GM18519 (cell line): ENCODE measurements at regions not wholly inside any gene's neighbourhood (a gene's known extent, or its start where the extent isn't known, plus 50 kb on each side); places are given as distances from the start of the nearest gene placed in this dataset.

ENCODE experiments used
- ATAC-seq: cut with Tn5 transposase; IDR thresholded peaks from one replicate; pipeline ENCODE4 v1.9.1; 2021; ENCODE audit warnings: mild to moderate bottlenecking, moderate library complexity; ENCODE audit not compliant: unreplicated experiment, low FRiP score

GRCh38 chr6:71474942-71475341, 186.3 kb downstream of the OGFRL1 start:
- no peak for ATAC-seq

- no peak for ATAC-seq
Measured at GRCh38 chr6:71476371-71476770, 187.8 kb downstream of the OGFRL1 start.

GRCh38 chr6:71476872-71477271, 188.3 kb downstream of the OGFRL1 start:
- ATAC-seq = no peak

GRCh38 chr6:71478834-71479541, 190.4 kb downstream of the OGFRL1 start:
- no peak for ATAC-seq

- ATAC-seq = no peak
Measured at GRCh38 chr6:71480577-71480976, 192.0 kb downstream of the OGFRL1 start.

- no peak for ATAC-seq
Measured at GRCh38 chr6:71481011-71481410, 192.4 kb downstream of the OGFRL1 start.

- ATAC-seq = no peak
Measured at GRCh38 chr6:71481801-71482200, 193.2 kb downstream of the OGFRL1 start.

GRCh38 chr6:71482742-71483141, 194.1 kb downstream of the OGFRL1 start:
- no peak for ATAC-seq

- peak; percentile 64 for ATAC-seq
Measured at GRCh38 chr6:71486461-71486860, 197.8 kb downstream of the OGFRL1 start.

- no peak for ATAC-seq
Measured at GRCh38 chr6:71488186-71488585, 199.6 kb downstream of the OGFRL1 start.

- no peak for ATAC-seq
Measured at GRCh38 chr6:71489736-71490135, 201.1 kb downstream of the OGFRL1 start.

- no peak for ATAC-seq
Measured at GRCh38 chr6:71490876-71491275, 202.3 kb downstream of the OGFRL1 start.

GRCh38 chr6:71491844-71492243, 203.2 kb downstream of the OGFRL1 start:
- no peak for ATAC-seq

GRCh38 chr6:71492668-71493067, 204.1 kb downstream of the OGFRL1 start:
- ATAC-seq = no peak

- peak; percentile 100 for ATAC-seq
Measured at GRCh38 chr6:71496018-71496721, 207.6 kb downstream of the OGFRL1 start.

- ATAC-seq = no peak
Measured at GRCh38 chr6:71496722-71497033, 208.1 kb downstream of the OGFRL1 start.

GRCh38 chr6:71498638-71499037, 210.0 kb downstream of the OGFRL1 start:
- ATAC-seq = no peak

GRCh38 chr6:71499667-71500066, 211.1 kb downstream of the OGFRL1 start:
- ATAC-seq = no peak

- no peak for ATAC-seq
Measured at GRCh38 chr6:71502168-71502567, 213.6 kb downstream of the OGFRL1 start.

GRCh38 chr6:71502956-71503355, 214.3 kb downstream of the OGFRL1 start:
- ATAC-seq = no peak

GRCh38 chr6:71507183-71507582, 218.6 kb downstream of the OGFRL1 start:
- no peak for ATAC-seq
